SHP77 treated with DMSO at 0.1 percent for 48 hours (cell line): ENCODE measurements at regions not wholly inside any gene's neighbourhood (a gene's known extent, or its start where the extent isn't known, plus 50 kb on each side); places are given as distances from the start of the nearest gene placed in this dataset.

ENCODE experiments used
- DNase-seq: peaks from one replicate; lab custom pipeline; 2025; lab: John Stamatoyannopoulos, UW

- DNase-seq = no peak
These were observed 235.6 kb upstream of the KLF6 start for GRCh38 chr10:4020631-4021030.

DNA sequence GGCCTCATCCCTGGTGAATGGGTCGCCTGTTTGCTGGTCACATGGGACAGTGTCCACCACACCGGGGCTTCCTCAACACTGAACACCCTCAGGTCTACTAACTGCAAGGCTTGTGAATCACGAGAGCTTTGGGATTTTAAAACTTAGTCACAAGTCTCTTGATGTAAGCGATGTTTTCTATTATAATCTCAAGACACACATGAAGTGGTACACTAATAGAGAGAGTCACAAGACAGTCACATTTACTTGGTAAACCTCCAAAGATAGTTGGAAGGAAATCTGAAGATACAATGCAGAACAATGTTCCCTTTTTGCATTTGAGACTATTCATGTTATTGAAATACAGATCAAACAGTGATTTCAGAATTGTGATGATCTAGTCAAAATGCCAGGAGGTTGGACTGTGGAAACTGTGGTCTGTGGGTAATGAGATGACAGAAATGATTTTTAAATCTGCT is 233.1 kb upstream of the KLF6 start:
- DNase-seq = no peak

GRCh38 chr10:4017336-4017735 is 232.3 kb upstream of the KLF6 start:
- DNase-seq = no peak

DNA sequence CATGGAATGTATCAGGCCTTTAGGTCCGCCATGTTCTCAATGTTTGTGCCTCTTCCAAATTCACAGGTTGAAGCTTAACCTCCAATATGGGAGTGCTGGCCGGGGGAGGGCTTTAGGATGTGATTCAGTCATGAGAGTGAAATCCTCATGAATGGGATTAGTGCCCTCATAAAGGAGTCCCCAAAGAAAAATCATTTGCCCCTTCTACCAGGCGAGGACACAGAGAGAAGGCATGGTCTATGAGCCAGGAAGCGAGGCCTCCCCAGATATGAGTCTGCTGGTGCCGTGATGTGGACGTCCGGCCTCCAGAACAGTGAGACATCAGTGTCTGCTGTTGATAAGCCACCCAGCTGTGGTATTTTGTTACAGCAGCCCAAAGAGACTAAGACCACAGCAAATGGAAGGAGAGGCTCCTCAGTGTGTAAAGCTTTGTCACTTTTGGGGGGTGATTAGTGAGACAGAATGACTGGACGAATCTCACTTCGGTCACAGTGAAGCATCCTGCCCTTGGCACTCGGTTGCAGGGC is 231.3 kb upstream of the KLF6 start:
- no peak for DNase-seq

DNA sequence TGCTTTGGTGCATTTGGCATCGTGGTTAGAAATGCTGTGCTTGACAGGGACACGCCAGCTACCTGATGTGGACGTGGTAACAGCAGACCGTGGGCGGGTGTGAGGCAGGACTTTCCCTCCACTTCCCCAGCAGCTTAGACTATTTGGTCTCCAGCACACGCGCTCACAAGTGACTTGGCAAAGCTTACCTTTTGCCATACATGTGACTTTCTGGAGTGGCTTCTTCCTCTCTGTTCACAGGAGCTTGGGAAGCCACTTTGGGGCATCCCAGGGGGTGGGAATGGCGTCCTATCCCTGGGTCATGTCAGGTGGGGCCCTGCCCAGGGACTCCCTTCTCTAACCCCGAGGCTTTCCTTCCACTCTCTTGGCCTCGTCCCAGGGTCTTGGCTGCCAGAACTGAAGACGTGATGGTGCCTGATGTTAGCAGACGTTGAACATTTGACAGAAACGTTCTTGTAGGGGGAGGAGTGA is 228.7 kb upstream of the KLF6 start:
- no peak for DNase-seq

DNA sequence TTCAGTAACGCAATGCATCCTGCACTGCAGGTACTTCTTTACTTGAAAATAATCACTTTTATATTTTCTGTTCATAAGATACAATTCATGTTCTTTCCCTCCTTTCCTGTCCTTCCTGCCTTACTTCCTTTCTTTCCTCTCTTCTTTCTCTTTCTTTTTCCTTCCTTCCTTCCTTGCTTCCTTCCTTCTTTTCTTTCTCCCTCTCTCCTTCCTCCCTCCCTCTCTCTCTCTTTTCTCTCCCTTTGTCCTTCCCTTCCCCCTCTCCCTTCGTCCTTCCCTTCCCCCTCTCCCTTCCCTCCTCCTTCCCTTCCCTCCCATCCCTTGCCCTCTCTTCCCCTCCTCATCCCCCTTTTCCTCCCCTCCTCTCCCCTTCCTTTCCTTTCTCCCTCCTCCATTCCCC is 227.8 kb upstream of the KLF6 start:
- no peak for DNase-seq

GRCh38 chr10:4011136-4011812 is 226.3 kb upstream of the KLF6 start:
- no peak for DNase-seq

GRCh38 chr10:4008676-4009382 is 223.8 kb upstream of the KLF6 start:
- no peak for DNase-seq

DNA sequence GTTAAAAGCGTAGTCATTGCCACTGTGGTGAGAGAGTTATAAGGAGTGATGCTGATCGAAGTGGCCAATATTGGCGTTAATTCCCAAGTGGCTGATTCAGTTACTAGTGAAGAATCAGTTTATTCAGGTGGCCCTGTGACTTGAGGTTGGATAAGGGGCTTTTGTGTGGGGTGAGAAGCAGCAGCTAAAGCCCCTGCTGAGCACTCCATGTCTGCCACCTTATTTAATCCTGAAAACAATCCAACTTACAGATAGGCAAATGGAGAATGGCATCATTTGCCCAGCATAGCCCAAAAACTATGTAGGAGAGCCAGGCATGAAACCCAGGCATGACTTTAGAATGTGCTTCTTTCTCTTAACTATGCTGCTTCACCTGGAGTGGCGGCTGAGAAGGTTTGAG is 222.8 kb upstream of the KLF6 start:
- DNase-seq = no peak

- no peak for DNase-seq
These were observed 221.8 kb upstream of the KLF6 start for GRCh38 chr10:4006858-4007257.

- DNase-seq = no peak
These were observed 221.0 kb upstream of the KLF6 start for GRCh38 chr10:4006051-4006450.

DNA sequence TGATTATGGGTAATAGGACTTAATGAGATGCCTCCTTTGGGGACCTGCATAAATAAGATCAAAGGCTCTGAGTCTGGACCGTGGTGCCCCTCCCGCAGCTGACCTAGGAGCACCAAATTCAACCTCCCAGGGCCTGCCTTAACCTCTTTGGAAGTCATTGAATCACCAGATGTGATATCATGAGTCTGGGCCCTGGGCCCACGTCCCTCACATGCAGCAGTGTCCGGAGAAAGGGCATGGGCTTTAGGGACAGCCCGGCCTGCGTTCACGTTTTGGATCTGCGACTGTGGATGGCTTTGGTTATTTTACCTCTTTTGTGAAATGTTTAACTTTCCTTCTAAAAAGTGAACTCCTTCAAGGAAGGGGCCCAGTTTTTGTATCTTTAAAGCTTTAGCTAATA is 220.0 kb upstream of the KLF6 start:
- no peak for DNase-seq

DNA sequence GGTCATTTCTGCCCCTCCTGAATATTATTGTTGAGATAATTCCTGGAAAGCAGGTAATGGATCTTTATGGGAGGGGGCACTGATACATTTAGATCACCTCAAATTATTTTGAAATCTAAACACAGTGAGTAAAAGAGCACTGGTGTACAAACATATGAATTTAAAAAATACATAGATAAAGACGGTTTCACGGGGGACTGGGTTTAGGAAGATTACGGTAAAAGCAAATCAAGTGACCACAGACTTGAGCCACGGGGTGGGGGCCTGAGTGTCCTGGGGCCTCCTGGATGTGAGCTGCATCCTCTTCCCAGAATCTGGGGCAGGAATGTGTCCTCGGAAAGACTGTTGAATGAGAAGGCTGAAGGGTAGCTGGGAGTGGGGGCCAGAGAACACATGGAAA is 219.1 kb upstream of the KLF6 start:
- no peak for DNase-seq

- no peak for DNase-seq
These were observed 218.5 kb upstream of the KLF6 start for GRCh38 chr10:4003348-4003973.

DNA sequence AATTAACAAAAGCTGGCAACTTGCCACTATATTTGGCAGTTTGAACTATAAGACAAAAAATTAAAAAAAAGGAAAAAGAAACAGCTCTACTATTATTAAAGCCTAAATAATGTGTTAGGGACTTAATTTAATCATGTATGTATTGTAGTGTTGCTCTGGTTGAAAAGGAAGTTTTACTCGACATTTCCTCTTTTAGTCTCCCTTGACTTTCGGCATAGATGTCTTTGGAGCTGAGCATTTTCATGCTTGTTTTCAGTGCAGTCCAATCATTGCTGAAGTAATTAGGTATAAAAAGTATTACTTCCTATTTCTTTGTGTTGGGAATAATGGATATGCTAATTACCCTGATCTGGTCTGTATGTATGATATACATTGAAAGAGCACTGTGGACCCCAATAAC is 216.8 kb upstream of the KLF6 start:
- no peak for DNase-seq

GRCh38 chr10:3999642-4000041 is 214.6 kb upstream of the KLF6 start:
- DNase-seq = no peak

DNA sequence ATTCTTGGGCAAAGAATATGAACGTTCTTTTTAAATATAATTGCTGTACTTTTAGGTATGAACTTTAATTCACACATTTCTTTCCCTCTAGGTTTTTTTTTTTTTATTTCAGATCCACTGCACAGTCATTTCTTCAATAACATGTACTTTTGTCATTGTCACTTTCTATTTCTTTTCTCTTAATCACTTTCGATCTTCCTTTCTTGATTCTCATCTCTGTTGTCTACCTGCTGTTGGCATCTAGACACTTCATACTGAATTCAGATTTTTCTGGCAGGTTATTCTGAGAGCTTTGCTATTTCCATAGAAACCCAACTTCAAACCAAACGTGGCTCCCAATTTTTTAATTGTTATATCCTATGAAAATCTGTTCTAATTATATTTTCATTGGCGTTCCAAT is 211.7 kb upstream of the KLF6 start:
- DNase-seq = no peak

DNA sequence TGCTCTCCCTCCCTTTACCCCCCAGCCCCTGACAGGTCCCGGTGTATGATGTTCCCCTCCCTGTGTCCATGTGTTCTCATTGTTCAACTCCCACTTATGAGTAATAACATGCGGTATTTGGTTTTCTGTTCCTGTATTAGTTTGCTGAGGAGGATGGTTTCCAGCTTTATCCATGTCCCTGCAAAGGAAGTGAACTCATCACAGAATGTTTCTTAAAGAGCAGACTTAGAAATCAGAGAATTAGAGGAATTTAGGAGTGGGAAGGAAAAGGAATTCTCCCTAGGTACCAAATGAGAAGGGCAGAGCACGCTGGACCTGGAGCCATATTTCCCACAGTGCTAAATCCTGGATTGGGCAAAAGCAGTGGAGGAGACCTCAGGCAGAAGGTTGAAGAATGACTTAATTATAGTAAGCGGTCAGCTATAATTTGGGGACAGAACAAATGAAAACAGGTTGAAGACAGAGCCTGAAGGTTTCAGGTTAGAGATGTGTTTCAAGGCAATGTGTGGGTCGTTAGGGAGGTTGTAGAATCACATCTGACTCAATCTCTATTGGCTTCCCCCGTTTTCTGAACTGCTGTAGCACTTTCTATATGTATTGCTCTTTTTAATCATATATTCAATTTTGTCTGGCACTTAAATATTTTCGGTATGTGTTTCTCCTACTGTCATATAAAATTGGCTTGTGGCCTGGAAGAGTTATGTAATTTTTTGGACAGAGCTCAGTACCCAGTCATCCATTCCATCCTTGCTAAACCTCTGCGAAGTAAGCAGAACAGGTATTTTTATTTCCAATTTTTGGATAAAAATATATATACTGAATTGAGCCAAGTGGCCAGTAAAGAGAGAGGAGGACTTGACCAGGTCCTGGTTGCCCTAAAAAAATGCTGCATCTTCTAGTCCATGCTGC is 210.5 kb upstream of the KLF6 start:
- no peak for DNase-seq

DNA sequence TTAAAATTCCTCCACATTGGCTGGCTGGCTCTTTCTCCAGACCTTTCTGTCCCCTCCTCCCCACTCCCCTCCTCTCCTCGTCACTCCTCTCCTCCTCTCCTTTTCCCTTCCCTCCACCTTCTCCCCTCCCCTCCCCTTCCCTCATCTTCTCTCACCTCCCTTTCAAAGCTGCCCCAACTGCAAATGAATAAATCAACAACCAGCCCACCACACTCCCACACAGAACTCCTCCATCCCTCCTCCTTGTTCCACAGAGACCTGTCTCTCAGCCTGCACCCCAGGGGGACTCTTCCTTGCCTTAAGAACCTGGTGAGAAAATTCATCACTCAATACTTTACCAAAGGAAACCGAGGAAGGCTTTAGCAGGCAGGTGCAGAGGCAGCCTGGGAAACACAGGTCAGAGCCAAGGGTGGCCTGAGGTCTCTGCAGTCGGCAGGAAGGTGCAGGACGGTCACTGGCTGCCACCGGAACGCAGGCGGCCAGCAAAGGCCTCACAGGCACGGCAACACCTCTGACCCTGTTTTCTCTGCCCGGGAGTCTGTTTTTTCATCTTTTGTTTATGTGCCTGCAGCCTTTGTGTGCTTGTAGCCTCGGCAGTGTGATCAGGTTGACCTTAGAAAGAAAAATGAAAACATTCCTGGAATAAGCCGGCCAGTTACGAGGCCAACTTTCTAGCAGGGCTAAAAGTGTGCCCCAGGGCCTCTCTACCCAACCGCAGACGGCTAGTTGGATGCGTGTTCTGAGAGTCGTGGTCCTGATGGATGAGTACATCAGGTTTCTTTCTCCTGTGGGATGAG is 207.6 kb upstream of the KLF6 start:
- DNase-seq = no peak

- DNase-seq = no peak
These were observed 205.3 kb upstream of the KLF6 start for GRCh38 chr10:3990307-3990706.
